ENCODE measurements at regions not wholly inside any gene's neighbourhood (a gene's known extent, or its start where the extent isn't known, plus 50 kb on each side); places are given as distances from the start of the nearest gene placed in this dataset.
"Not testable (repeated sequence)": the region's sequence is repeated elsewhere in the genome, so short reads cannot be mapped to it uniquely, and the experiment has no call there.

- no peak overlapping the region for H3K4me3 Mint-ChIP-seq
- no peaks in the 10 kb centered on the region for H3K27me3 Mint-ChIP-seq
- no peaks in the 10 kb centered on the region for H3K36me3 Mint-ChIP-seq (ENCODE audit: low read depth)
- no peaks in the 10 kb centered on the region for H3K9me3 Mint-ChIP-seq
- no peaks in the 10 kb centered on the region for H3K4me1 Mint-ChIP-seq
- ATAC-seq (replicated peaks) = no peak
- H3K27ac Mint-ChIP-seq = no peak overlapping the region
These were observed 156.5 kb upstream of the LRATD1 start for GRCh38 chr2:14475994-14476393.

- Mint-ChIP-seq H3K27me3 (no peaks in the 10 kb centered on the region), H3K36me3 (ENCODE audit: low read depth) (no peaks in the 10 kb centered on the region), H3K27ac (no peak overlapping the region), H3K9me3 (peaks cover 9% of the 10 kb centered on the region), H3K4me3 (no peak overlapping the region), H3K4me1 (no peaks in the 10 kb centered on the region)
- no peak for ATAC-seq (replicated peaks)
These were observed 153.0 kb upstream of the LRATD1 start for GRCh38 chr2:14479486-14479885.

- ATAC-seq (replicated peaks) = no peak
These were observed 152.4 kb upstream of the LRATD1 start for GRCh38 chr2:14480120-14480519.

GRCh38 chr2:14480906-14481305 lies 151.6 kb upstream of the LRATD1 start:
- ATAC-seq (replicated peaks) = no peak
- H3K27ac Mint-ChIP-seq = no peak overlapping the region

More at GRCh38 chr2:14480120-14480519, 152.4 kb upstream of the LRATD1 start:
- Mint-ChIP-seq H3K36me3 (ENCODE audit: low read depth) (no peaks in the 10 kb centered on the region), H3K27ac (no peak overlapping the region), H3K4me3 (no peak overlapping the region), H3K9me3 (peaks cover 10% of the 10 kb centered on the region), H3K27me3 (no peaks in the 10 kb centered on the region), H3K4me1 (no peaks in the 10 kb centered on the region)

GRCh38 chr2:14492920-14493503 lies 139.5 kb upstream of the LRATD1 start:
- no peak overlapping the region for H3K4me3 Mint-ChIP-seq
- no peaks in the 10 kb centered on the region for H3K4me1 Mint-ChIP-seq
- no peak overlapping the region for H3K27ac Mint-ChIP-seq

More at GRCh38 chr2:14480906-14481305, 151.6 kb upstream of the LRATD1 start:
- no peaks in the 10 kb centered on the region for H3K27me3 Mint-ChIP-seq
- no peaks in the 10 kb centered on the region for H3K4me1 Mint-ChIP-seq
- no peak overlapping the region for H3K4me3 Mint-ChIP-seq
- H3K9me3 Mint-ChIP-seq = peaks cover 10% of the 10 kb centered on the region
- H3K36me3 Mint-ChIP-seq (ENCODE audit: low read depth) = no peaks in the 10 kb centered on the region

GRCh38 chr2:14494759-14495158 lies 137.8 kb upstream of the LRATD1 start:
- Mint-ChIP-seq H3K27me3 (no peaks in the 10 kb centered on the region), H3K9me3 (no peaks in the 10 kb centered on the region), H3K4me3 (no peak overlapping the region), H3K36me3 (ENCODE audit: low read depth) (no peaks in the 10 kb centered on the region), H3K27ac (no peak overlapping the region), H3K4me1 (no peaks in the 10 kb centered on the region)
- no peak for ATAC-seq (replicated peaks)

More at GRCh38 chr2:14492920-14493503, 139.5 kb upstream of the LRATD1 start:
- Mint-ChIP-seq H3K27me3 (no peaks in the 10 kb centered on the region), H3K36me3 (ENCODE audit: low read depth) (no peaks in the 10 kb centered on the region), H3K9me3 (no peaks in the 10 kb centered on the region)
- ATAC-seq (replicated peaks) = no peak

GRCh38 chr2:14501061-14501460 lies 131.5 kb upstream of the LRATD1 start:
- H3K27ac Mint-ChIP-seq = no peak overlapping the region
- H3K4me3 Mint-ChIP-seq = no peak overlapping the region
- no peak for ATAC-seq (replicated peaks)
- no peaks in the 10 kb centered on the region for H3K4me1 Mint-ChIP-seq
- no peaks in the 10 kb centered on the region for H3K9me3 Mint-ChIP-seq
- H3K27me3 Mint-ChIP-seq = no peaks in the 10 kb centered on the region
- H3K36me3 Mint-ChIP-seq (ENCODE audit: low read depth) = no peaks in the 10 kb centered on the region

- H3K27ac Mint-ChIP-seq; ATAC-seq (replicated peaks); H3K4me3 Mint-ChIP-seq; H3K27me3 Mint-ChIP-seq; H3K4me1 Mint-ChIP-seq; H3K36me3 Mint-ChIP-seq (ENCODE audit: low read depth); H3K9me3 Mint-ChIP-seq: not testable (repeated sequence)
These were observed 125.6 kb upstream of the LRATD1 start for GRCh38 chr2:14506955-14507354.

- H3K36me3 Mint-ChIP-seq (ENCODE audit: low read depth) = no peaks in the 10 kb centered on the region
- peaks cover 15% of the 10 kb centered on the region for H3K9me3 Mint-ChIP-seq
- H3K27ac Mint-ChIP-seq = no peak overlapping the region
- no peak overlapping the region for H3K4me3 Mint-ChIP-seq
- ATAC-seq (replicated peaks) = no peak
- H3K27me3 Mint-ChIP-seq = no peaks in the 10 kb centered on the region
- no peaks in the 10 kb centered on the region for H3K4me1 Mint-ChIP-seq
These were observed 121.0 kb upstream of the LRATD1 start for GRCh38 chr2:14511541-14511940.

- H3K9me3 Mint-ChIP-seq = peaks cover 11% of the 10 kb centered on the region
- H3K4me1 Mint-ChIP-seq = no peaks in the 10 kb centered on the region
- ATAC-seq (replicated peaks) = no peak
- H3K36me3 Mint-ChIP-seq (ENCODE audit: low read depth) = no peaks in the 10 kb centered on the region
- no peaks in the 10 kb centered on the region for H3K27me3 Mint-ChIP-seq
- no peak overlapping the region for H3K4me3 Mint-ChIP-seq
- no peak overlapping the region for H3K27ac Mint-ChIP-seq
These were observed 118.6 kb upstream of the LRATD1 start for GRCh38 chr2:14513903-14514302.

GRCh38 chr2:14516844-14517243 lies 115.7 kb upstream of the LRATD1 start:
- Mint-ChIP-seq H3K27me3 (no peaks in the 10 kb centered on the region), H3K36me3 (ENCODE audit: low read depth) (no peaks in the 10 kb centered on the region), H3K27ac (no peak overlapping the region), H3K4me3 (no peak overlapping the region), H3K4me1 (no peaks in the 10 kb centered on the region), H3K9me3 (peaks cover 8% of the 10 kb centered on the region)
- ATAC-seq (replicated peaks) = no peak

GRCh38 chr2:14517731-14518130 lies 114.8 kb upstream of the LRATD1 start:
- Mint-ChIP-seq H3K9me3 (peaks cover 8% of the 10 kb centered on the region), H3K4me3 (no peak overlapping the region), H3K36me3 (ENCODE audit: low read depth) (no peaks in the 10 kb centered on the region), H3K27me3 (no peaks in the 10 kb centered on the region), H3K27ac (no peak overlapping the region), H3K4me1 (no peaks in the 10 kb centered on the region)
- no peak for ATAC-seq (replicated peaks)

GRCh38 chr2:14520385-14520945 lies 112.1 kb upstream of the LRATD1 start:
- no peaks in the 10 kb centered on the region for H3K27me3 Mint-ChIP-seq
- peaks cover 7% of the 10 kb centered on the region for H3K9me3 Mint-ChIP-seq
- no peak overlapping the region for H3K27ac Mint-ChIP-seq
- H3K36me3 Mint-ChIP-seq (ENCODE audit: low read depth) = no peaks in the 10 kb centered on the region
- no peak for ATAC-seq (replicated peaks)
- H3K4me3 Mint-ChIP-seq = no peak overlapping the region
- no peaks in the 10 kb centered on the region for H3K4me1 Mint-ChIP-seq

- Mint-ChIP-seq H3K4me1 (no peaks in the 10 kb centered on the region), H3K27me3 (no peaks in the 10 kb centered on the region), H3K4me3 (no peak overlapping the region), H3K27ac (no peak overlapping the region), H3K9me3 (peaks cover 10% of the 10 kb centered on the region), H3K36me3 (ENCODE audit: low read depth) (no peaks in the 10 kb centered on the region)
- no peak for ATAC-seq (replicated peaks)
These were observed 108.3 kb upstream of the LRATD1 start for GRCh38 chr2:14524041-14524802.

GRCh38 chr2:14524803-14525080 lies 107.8 kb upstream of the LRATD1 start:
- Mint-ChIP-seq H3K27me3 (no peaks in the 10 kb centered on the region), H3K9me3 (peaks cover 10% of the 10 kb centered on the region), H3K4me3 (no peak overlapping the region), H3K27ac (no peak overlapping the region), H3K4me1 (no peaks in the 10 kb centered on the region), H3K36me3 (ENCODE audit: low read depth) (no peaks in the 10 kb centered on the region)
- no peak for ATAC-seq (replicated peaks)

Measured in activated T-helper 17 cell treated with anti-CD3 and anti-CD28 coated beads, Interleukin-2, amount 50 U/mL, for 72 hours (primary cell).